Endothelial cell of umbilical vein (primary cell): ENCODE measurements at regions not wholly inside any gene's neighbourhood (a gene's known extent, or its start where the extent isn't known, plus 50 kb on each side); places are given as distances from the start of the nearest gene placed in this dataset.

Experiments
- CTCF ChIP-seq, 2 donors: IDR thresholded peaks; 1 replicate in 1 of 2; 2 replicates in 1 of 2; pipeline ENCODE4 v1.5.1; 2011; ENCODE audit warnings: low read length in 2 of 2, mild to moderate bottlenecking in 2 of 2, moderate library complexity in 2 of 2, control low read depth in 1 of 2, inconsistent platforms in 1 of 2, low read depth in 1 of 2; ENCODE audit not compliant: insufficient read depth in 1 of 2; ENCODE audit errors: extremely low read depth in 1 of 2
- EZH2 ChIP-seq: IDR thresholded peaks from 2 replicates; pipeline ENCODE4 v1.6.1; 2012; ENCODE audit warnings: borderline replicate concordance, low read depth, mild to moderate bottlenecking, moderate library complexity, low read length, inconsistent platforms; ENCODE audit not compliant: severe bottlenecking
- FOS ChIP-seq: IDR thresholded peaks from 2 replicates; pipeline ENCODE4 v1.6.1; 2011; ENCODE audit warnings: mild to moderate bottlenecking, low read length, moderate library complexity, borderline replicate concordance; ENCODE audit not compliant: insufficient read depth
- JUN ChIP-seq: IDR thresholded peaks from 2 replicates; pipeline ENCODE4 v1.6.1; 2011; ENCODE audit warnings: borderline replicate concordance, low read depth; ENCODE audit not compliant: insufficient read length, insufficient read depth
- MAX ChIP-seq: IDR thresholded peaks from 2 replicates; pipeline ENCODE4 v1.6.1; 2011; ENCODE audit not compliant: insufficient read depth, insufficient read length
- POLR2A ChIP-seq: IDR thresholded peaks from 2 replicates; pipeline ENCODE4 v1.6.1; 2012; ENCODE audit warnings: low read depth, mild to moderate bottlenecking, control low read depth, low read length

- TF ChIP-seq POLR2A (no peak), CTCF (IDR thresholded peaks at IDR 0.05; ENCODE audit: extremely low read depth in 1 of 2, insufficient read depth in 1 of 2, low read depth in 1 of 2, low read length in 2 of 2) (no peak), EZH2 (no peak), JUN (no peak), FOS (no peak), MAX (no peak)
Measured at GRCh38 chr3:40961104-40961857, 238.0 kb upstream of the CTNNB1 start.
